Mesothelial cell of epicardium (in vitro differentiated cells): ENCODE measurements at regions not wholly inside any gene's neighbourhood (a gene's known extent, or its start where the extent isn't known, plus 50 kb on each side); places are given as distances from the start of the nearest gene placed in this dataset.

Experiments
- DNase-seq, 2 experiments: peaks; one replicate each; pipeline ENCODE4 v3.0.0; 2021; ENCODE audit warnings: low spot score in 2 of 2; ENCODE audit not compliant: unreplicated experiment in 2 of 2
- H3K27ac Mint-ChIP-seq: 2 replicates; pipeline ENCODE4 v1.8.0; 2021; ENCODE audit warnings: mixed read lengths
- H3K27me3 Mint-ChIP-seq: 2 replicates; pipeline ENCODE4 v1.8.0; 2021; ENCODE audit warnings: low read depth, mixed read lengths
- H3K36me3 Mint-ChIP-seq: 2 replicates; pipeline ENCODE4 v1.8.0; 2021; ENCODE audit warnings: mixed read lengths
- H3K4me1 Mint-ChIP-seq: 2 replicates; pipeline ENCODE4 v1.8.0; 2021; ENCODE audit warnings: mixed read lengths
- H3K4me3 Mint-ChIP-seq: 2 replicates; pipeline ENCODE4 v1.8.0; 2021; ENCODE audit warnings: mild to moderate bottlenecking, moderate library complexity, mixed read lengths
- H3K9me3 Mint-ChIP-seq: 2 replicates; pipeline ENCODE4 v1.8.0; 2021; ENCODE audit warnings: mixed read lengths
- CTCF ChIP-seq: fragments of 200-600 bp; sonication (generic); IDR thresholded peaks from one replicate; pipeline ENCODE4 v1.5.0; 2021; ENCODE audit warnings: antibody characterized with exemption; ENCODE audit not compliant: unreplicated experiment

- Mint-ChIP-seq H3K4me3 (no peak overlapping the region), H3K4me1 (peaks cover 3% of the 10 kb centered on the region)
- TF ChIP-seq CTCF = no peak
Observed at GRCh38 chr1:199163267-199163666, 524.4 kb downstream of the PTPRC start.

DNA sequence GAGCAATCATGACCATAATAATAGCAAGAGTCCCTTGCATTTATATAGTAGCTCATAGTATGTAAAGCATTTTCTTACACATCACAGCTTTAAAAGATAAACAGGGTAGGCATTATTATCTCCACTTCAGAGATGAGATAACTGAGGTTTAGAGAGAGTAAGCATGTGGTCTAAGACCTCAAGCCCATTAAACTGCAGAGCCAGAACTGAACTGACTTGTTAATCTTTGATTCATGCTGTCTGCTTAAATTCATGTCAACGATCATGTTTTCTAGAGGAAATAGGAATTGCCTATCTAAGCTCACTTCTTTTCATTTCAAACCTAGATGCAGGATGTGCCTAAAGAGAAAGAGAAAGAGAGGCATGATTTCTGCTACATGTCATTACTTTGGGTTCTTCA, 524.8 kb downstream of the PTPRC start:
- TF ChIP-seq CTCF = no peak
- DNase-seq = no peak
- Mint-ChIP-seq H3K4me1 (peaks cover 3% of the 10 kb centered on the region), H3K36me3 (no peaks in the 10 kb centered on the region), H3K4me3 (no peak overlapping the region), H3K27ac (no peak overlapping the region), H3K27me3 (no peaks in the 10 kb centered on the region), H3K9me3 (no peaks in the 10 kb centered on the region)

More at GRCh38 chr1:199163267-199163666, 524.4 kb downstream of the PTPRC start:
- H3K27ac Mint-ChIP-seq = no peak overlapping the region
- H3K27me3 Mint-ChIP-seq = no peaks in the 10 kb centered on the region
- no peaks in the 10 kb centered on the region for H3K36me3 Mint-ChIP-seq
- H3K9me3 Mint-ChIP-seq = no peaks in the 10 kb centered on the region
- no peak for DNase-seq

DNA sequence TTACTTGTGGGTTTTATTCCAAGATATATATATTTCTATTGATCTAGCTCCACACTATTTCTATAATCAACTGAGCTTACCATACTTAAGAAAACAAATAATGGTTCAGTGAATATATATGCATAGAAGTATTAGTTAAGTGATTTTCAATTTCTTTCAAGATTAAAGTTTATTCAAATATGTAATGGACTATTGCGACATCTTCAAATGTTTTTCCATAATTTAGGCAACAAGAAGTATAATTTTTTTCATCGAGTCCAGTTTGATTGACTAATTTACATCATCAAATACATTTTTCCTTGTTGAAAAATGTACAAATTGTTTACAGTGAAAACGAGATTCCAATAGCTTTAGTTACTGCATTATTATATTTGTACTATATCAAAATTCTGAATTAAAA, 528.6 kb downstream of the PTPRC start:
- DNase-seq = no peak
- Mint-ChIP-seq H3K36me3 (no peaks in the 10 kb centered on the region), H3K4me1 (peaks cover 3% of the 10 kb centered on the region), H3K4me3 (no peak overlapping the region), H3K9me3 (no peaks in the 10 kb centered on the region), H3K27ac (no peak overlapping the region), H3K27me3 (no peaks in the 10 kb centered on the region)
- TF ChIP-seq CTCF = no peak

GRCh38 chr1:199168888-199169585, 530.2 kb downstream of the PTPRC start:
- no peaks in the 10 kb centered on the region for H3K9me3 Mint-ChIP-seq
- no peaks in the 10 kb centered on the region for H3K27me3 Mint-ChIP-seq
- H3K4me1 Mint-ChIP-seq = no peaks in the 10 kb centered on the region
- no peak overlapping the region for H3K27ac Mint-ChIP-seq
- no peak for DNase-seq
- no peak for TF ChIP-seq CTCF
- H3K4me3 Mint-ChIP-seq = no peak overlapping the region
- H3K36me3 Mint-ChIP-seq = no peaks in the 10 kb centered on the region

DNA sequence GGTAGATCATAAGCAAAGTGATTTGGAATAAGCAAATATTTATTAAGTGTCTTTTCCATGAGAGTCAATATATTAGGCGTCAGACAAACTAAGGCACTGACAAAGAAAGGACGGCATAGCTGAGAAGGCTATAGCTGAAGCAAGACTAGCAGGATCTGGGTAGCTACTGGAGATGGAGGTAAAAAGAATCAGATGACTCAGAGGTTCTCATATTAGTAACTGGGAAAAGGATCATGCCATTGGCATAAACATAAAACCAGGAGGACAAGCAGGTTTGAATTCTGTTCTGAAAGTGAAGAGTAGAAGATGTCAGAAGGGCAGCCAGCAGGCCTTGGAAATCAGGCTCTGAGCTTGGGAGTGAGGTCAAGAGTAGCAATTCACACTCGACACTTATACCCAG, 531.9 kb downstream of the PTPRC start:
- Mint-ChIP-seq H3K27me3 (no peaks in the 10 kb centered on the region), H3K9me3 (no peaks in the 10 kb centered on the region), H3K36me3 (no peaks in the 10 kb centered on the region), H3K4me3 (no peak overlapping the region), H3K27ac (no peak overlapping the region), H3K4me1 (no peaks in the 10 kb centered on the region)
- no peak for TF ChIP-seq CTCF
- no peak for DNase-seq
